VCaP (cell line): ENCODE measurements at regions not wholly inside any gene's neighbourhood (a gene's known extent, or its start where the extent isn't known, plus 50 kb on each side); places are given as distances from the start of the nearest gene placed in this dataset.

Experiments
- H3K27ac ChIP-seq: fragments of 450-650 bp; 2 replicates; pipeline ENCODE4 v1.5.1; 2017
- TF ChIP-seq, protein P1 (sequence below): fragments of 450-650 bp; conservative IDR thresholded peaks from 2 replicates; pipeline ENCODE4 v1.5.1; 2017; ENCODE audit warnings: mild to moderate bottlenecking, moderate library complexity

DNA sequence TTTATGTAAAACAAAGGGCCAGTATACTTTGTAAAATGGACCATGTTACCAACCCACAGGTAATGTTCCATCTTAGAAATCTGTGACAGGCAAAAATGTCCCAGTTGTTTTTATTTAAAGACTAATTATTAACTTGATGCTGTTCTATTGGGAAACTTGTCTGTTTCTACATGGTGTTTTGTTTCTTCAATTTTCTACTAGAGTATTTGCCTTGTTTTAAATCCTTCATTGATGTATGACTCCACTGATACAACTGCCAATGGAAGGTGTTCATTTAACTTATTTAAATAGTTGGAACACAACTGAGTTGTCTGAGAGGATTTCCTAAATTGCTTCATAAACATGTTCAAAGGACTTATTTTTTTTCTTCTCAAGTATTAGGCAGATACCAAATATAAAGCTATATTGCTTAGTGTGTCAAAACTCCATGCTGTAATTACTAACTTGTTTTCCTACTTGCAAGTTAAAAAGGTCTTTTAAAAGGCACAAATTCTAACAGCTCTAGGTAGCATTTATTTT, 152.0 kb upstream of the XPO1 start:
- no peak overlapping the region for H3K27ac ChIP-seq
- TF ChIP-seq, protein P1, sequence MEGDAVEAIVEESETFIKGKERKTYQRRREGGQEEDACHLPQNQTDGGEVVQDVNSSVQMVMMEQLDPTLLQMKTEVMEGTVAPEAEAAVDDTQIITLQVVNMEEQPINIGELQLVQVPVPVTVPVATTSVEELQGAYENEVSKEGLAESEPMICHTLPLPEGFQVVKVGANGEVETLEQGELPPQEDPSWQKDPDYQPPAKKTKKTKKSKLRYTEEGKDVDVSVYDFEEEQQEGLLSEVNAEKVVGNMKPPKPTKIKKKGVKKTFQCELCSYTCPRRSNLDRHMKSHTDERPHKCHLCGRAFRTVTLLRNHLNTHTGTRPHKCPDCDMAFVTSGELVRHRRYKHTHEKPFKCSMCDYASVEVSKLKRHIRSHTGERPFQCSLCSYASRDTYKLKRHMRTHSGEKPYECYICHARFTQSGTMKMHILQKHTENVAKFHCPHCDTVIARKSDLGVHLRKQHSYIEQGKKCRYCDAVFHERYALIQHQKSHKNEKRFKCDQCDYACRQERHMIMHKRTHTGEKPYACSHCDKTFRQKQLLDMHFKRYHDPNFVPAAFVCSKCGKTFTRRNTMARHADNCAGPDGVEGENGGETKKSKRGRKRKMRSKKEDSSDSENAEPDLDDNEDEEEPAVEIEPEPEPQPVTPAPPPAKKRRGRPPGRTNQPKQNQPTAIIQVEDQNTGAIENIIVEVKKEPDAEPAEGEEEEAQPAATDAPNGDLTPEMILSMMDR, result no peak

DNA sequence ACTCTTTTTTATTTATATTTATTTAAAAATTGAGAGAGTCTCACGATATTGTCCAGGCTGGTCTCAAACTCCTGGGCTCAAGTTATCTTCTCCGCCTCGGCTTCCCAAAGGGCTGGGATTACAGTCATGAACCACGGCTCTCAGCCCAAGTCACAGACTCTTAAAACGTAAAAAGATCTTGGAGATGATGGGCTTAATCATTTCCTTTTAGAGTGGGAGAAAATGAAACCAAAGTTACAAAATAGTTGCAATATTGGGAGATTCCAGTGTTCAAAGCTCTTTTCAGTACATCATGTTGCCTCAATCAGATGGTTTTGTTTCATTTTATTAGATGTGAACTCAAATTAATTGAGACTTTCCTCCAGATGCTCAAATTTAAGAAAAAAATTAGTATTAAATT, 151.4 kb upstream of the XPO1 start:
- no peak overlapping the region for H3K27ac ChIP-seq
- TF ChIP-seq, protein P1, result no peak

DNA sequence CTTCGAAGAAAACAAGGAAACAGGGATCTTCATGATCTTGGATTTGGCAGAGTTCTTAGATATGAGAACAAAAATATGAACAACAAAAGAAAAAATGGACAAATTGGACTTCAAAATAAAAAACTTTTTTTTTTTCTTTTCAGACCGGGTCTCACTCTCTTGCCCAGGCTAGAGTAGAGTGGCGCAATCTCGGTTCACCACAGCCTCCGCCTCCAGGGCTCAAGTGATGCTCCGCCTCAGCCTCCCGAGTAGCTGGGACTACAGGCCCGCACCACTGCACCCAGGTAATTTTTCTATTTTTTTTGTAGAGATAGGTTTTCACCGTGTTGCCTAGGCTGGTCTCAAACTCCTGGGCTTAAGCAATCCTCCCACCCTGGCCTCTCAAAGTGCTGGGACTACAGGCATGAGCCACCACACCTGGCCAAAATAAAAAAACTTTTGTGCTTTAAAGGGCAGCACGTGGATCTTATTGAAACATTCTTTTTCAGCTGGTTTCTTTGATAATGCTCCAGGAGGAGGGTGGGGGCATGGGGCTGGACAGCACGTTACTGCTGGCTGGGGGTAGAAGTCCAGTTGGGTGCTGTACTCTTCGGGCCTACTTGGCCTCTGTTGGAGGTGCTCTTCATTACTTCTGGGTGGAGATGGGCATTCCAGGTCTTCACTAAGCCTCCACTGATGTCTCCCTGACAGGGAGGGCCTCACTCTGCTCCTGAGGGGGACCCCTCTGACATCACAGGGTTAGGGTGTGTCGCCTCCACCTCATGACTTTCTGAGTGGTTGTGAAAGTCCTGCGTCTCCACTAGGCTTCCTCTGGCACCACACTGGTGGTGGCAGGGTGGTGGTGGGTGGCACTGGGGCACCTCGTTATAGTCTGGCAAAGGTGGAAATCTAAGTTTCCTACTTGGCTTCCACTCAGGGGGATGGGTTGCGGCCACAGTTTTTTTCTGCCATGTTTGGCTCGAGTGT, 150.5 kb upstream of the XPO1 start:
- no peak overlapping the region for H3K27ac ChIP-seq
- TF ChIP-seq, protein P1, result no peak

DNA sequence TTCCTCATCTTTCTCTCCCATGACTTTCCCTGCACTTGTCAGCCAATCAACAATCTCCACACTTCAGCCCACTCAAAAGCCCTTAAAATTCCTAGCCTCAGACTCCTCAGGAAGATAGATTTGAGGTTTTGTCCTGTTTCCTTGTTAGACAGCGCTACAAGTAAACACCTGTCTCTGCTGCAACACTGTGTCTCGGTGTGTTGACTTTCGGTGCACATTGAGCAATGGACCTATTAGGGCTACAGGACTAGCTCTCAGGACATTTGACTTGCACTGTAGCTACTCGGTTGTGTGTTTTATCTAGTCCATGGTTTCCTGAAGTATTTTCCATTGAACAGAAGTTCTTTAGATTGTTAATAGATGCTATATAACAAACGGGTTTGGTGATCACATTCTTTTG, 140.9 kb upstream of the XPO1 start:
- H3K27ac ChIP-seq, result no peak overlapping the region
- TF ChIP-seq, protein P1, result no peak

DNA sequence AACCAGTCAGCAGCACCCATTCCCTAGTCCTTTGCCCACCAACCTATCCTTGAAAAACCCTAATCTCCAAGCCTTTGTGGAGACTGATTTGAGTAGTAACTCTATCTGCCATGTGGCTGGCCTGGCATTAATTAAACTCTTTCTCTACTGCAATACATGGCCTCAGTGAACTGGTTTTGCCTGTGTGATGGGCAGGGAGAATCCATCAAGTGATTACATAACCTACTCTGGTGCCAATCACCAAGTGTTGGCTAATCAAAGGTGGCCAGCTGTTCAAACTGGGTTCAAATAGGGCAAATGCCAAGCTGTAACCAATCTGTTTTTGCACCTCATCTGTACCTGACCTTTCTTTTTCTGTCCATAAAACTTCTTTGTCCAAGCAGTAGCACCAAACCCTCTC, 139.8 kb upstream of the XPO1 start:
- TF ChIP-seq, protein P1, result no peak
- H3K27ac ChIP-seq, result no peak overlapping the region; the same call in 1 of the 2 replicates

DNA sequence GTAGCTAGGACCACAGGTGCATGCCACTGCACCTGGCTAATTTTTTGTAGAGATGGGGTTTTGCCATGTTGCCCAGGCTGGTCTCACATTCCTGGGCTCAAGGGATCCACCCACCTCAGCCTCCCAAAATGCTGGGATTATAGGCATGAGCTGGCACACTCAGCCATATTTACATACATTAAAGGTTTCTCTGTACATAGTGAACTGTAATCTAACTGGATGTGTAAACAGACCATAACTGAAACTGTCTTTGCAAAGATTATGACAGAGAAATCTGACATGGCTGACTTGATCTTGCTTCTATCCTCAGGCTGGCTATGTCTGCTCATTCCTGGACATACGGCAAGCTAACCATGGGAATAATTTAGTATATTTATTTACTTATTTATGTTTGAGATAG, 139.2 kb upstream of the XPO1 start:
- H3K27ac ChIP-seq, result no peak overlapping the region; the same call in 1 of the 2 replicates
- TF ChIP-seq, protein P1, result no peak

DNA sequence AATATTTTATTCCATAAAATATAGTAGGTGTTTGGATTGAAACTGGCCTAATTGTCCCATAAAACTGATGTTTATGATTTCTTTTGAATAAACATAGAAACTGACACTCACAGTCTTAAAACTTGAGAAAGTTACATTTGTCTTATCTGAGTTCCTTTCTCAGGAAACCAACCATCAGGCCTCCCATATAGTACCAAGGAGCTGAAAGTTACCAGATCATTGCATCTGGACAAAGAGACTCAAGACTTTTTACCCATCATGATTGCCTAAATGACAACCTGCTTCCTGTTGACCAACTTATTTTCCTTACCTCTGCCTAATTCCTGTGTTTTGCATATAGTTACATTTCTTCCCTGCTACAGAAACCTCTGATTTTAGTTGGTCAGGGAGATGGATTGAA, 137.0 kb upstream of the XPO1 start:
- TF ChIP-seq, protein P1, result no peak
- H3K27ac ChIP-seq, result no peak overlapping the region
